ENCODE measurements at regions not wholly inside any gene's neighbourhood (a gene's known extent, or its start where the extent isn't known, plus 50 kb on each side); places are given as distances from the start of the nearest gene placed in this dataset.

- no peak overlapping the region for H2AFZ ChIP-seq (ENCODE audit: low read depth)
Observed at GRCh38 chr13:83151308-83151660, 731.0 kb downstream of the SLITRK1 start.

GRCh38 chr13:83150616-83151307 lies 731.5 kb downstream of the SLITRK1 start:
- no peaks in the 10 kb centered on the region for H3K79me2 ChIP-seq (ENCODE audit: insufficient read depth, low read depth)
- H3K27me3 ChIP-seq (ENCODE audit: insufficient read depth, low read depth), result no peaks in the 10 kb centered on the region
- H3K4me3 ChIP-seq (IDR thresholded peaks at IDR 0.05; ENCODE audit: insufficient read depth, low read depth, low read length), result no peak overlapping the region
- H4K20me1 ChIP-seq (ENCODE audit: insufficient read depth), result no peaks in the 10 kb centered on the region
- H3K4me1 ChIP-seq (ENCODE audit: low read depth, poor library complexity, severe bottlenecking), result peaks cover 27% of the 10 kb centered on the region
- H3K4me2 ChIP-seq, result no peak overlapping the region
- no peak overlapping the region for H3K9ac ChIP-seq
- no peak overlapping the region for H3K27ac ChIP-seq
- no peak overlapping the region for H2AFZ ChIP-seq (ENCODE audit: low read depth)
- no peaks in the 10 kb centered on the region for H3K36me3 ChIP-seq (ENCODE audit: insufficient read depth)
- no peak for TF ChIP-seq CTCF (conservative IDR thresholded peaks at IDR 0.05; ENCODE audit: low read depth, low read length)

More at GRCh38 chr13:83151308-83151660, 731.0 kb downstream of the SLITRK1 start:
- no peak for TF ChIP-seq CTCF (conservative IDR thresholded peaks at IDR 0.05; ENCODE audit: low read depth, low read length)
- Histone ChIP-seq H3K36me3 (ENCODE audit: insufficient read depth) (no peaks in the 10 kb centered on the region), H3K79me2 (ENCODE audit: insufficient read depth, low read depth) (no peaks in the 10 kb centered on the region), H4K20me1 (ENCODE audit: insufficient read depth) (no peaks in the 10 kb centered on the region), H3K4me2 (no peak overlapping the region), H3K9ac (no peak overlapping the region), H3K4me1 (ENCODE audit: low read depth, poor library complexity, severe bottlenecking) (peaks cover 30% of the 10 kb centered on the region), H3K27me3 (ENCODE audit: insufficient read depth, low read depth) (no peaks in the 10 kb centered on the region), H3K27ac (no peak overlapping the region), H3K4me3 (IDR thresholded peaks at IDR 0.05; ENCODE audit: insufficient read depth, low read depth, low read length) (no peak overlapping the region)

- TF ChIP-seq CTCF (conservative IDR thresholded peaks at IDR 0.05; ENCODE audit: low read depth, low read length), result no peak
- Histone ChIP-seq H3K9ac (no peak overlapping the region), H4K20me1 (ENCODE audit: insufficient read depth) (no peaks in the 10 kb centered on the region)
Observed at GRCh38 chr13:83136660-83137059, 745.6 kb downstream of the SLITRK1 start.

GRCh38 chr13:83125791-83126190 lies 756.5 kb downstream of the SLITRK1 start:
- H3K36me3 ChIP-seq (ENCODE audit: insufficient read depth), result no peaks in the 10 kb centered on the region
- H3K27ac ChIP-seq, result no peak overlapping the region
- H4K20me1 ChIP-seq (ENCODE audit: insufficient read depth), result no peaks in the 10 kb centered on the region
- no peaks in the 10 kb centered on the region for H3K4me1 ChIP-seq (ENCODE audit: low read depth, poor library complexity, severe bottlenecking)
- no peak overlapping the region for H3K4me3 ChIP-seq (IDR thresholded peaks at IDR 0.05; ENCODE audit: insufficient read depth, low read depth, low read length)
- no peak overlapping the region for H3K4me2 ChIP-seq
- TF ChIP-seq CTCF (conservative IDR thresholded peaks at IDR 0.05; ENCODE audit: low read depth, low read length), result no peak
- H3K79me2 ChIP-seq (ENCODE audit: insufficient read depth, low read depth), result no peaks in the 10 kb centered on the region
- H3K27me3 ChIP-seq (ENCODE audit: insufficient read depth, low read depth), result no peaks in the 10 kb centered on the region
- no peak overlapping the region for H3K9ac ChIP-seq
- H2AFZ ChIP-seq (ENCODE audit: low read depth), result no peak overlapping the region

More at GRCh38 chr13:83136660-83137059, 745.6 kb downstream of the SLITRK1 start:
- Histone ChIP-seq H3K4me3 (IDR thresholded peaks at IDR 0.05; ENCODE audit: insufficient read depth, low read depth, low read length) (no peak overlapping the region), H3K36me3 (ENCODE audit: insufficient read depth) (no peaks in the 10 kb centered on the region), H3K4me1 (ENCODE audit: low read depth, poor library complexity, severe bottlenecking) (no peaks in the 10 kb centered on the region), H3K27ac (no peak overlapping the region), H3K4me2 (no peak overlapping the region), H3K27me3 (ENCODE audit: insufficient read depth, low read depth) (no peaks in the 10 kb centered on the region), H2AFZ (ENCODE audit: low read depth) (no peak overlapping the region), H3K79me2 (ENCODE audit: insufficient read depth, low read depth) (no peaks in the 10 kb centered on the region)

Measured in KMS-11 (cell line).